SK-N-SH treated with all-trans-retinoic acid at 6 μM for 48 hours (cell line): ENCODE measurements at regions not wholly inside any gene's neighbourhood (a gene's known extent, or its start where the extent isn't known, plus 50 kb on each side); places are given as distances from the start of the nearest gene placed in this dataset.

ENCODE experiments used
- ARNTL ChIP-seq: fragments of 450-650 bp; formaldehyde crosslinking; IDR thresholded peaks from 2 replicates; pipeline ENCODE4 v1.5.0; 2020; ENCODE audit warnings: low read depth, mild to moderate bottlenecking, moderate library complexity, borderline replicate concordance
- ESRRG ChIP-seq: fragments of 250-450 bp; sonication (Bioruptor Pico); IDR thresholded peaks from 2 replicates; pipeline ENCODE4 v1.6.1; 2021; ENCODE audit warnings: mild to moderate bottlenecking
- RARB ChIP-seq: fragments of 250-450 bp; sonication (Bioruptor Pico); IDR thresholded peaks from 2 replicates; pipeline ENCODE4 v1.8.0; 2021; ENCODE audit warnings: mild to moderate bottlenecking, moderate library complexity
- TCF4 ChIP-seq: fragments of 250-450 bp; sonication (Bioruptor Pico); IDR thresholded peaks from 2 replicates; pipeline ENCODE4 v1.8.0; 2021; ENCODE audit warnings: mild to moderate bottlenecking, moderate library complexity, borderline replicate concordance

DNA sequence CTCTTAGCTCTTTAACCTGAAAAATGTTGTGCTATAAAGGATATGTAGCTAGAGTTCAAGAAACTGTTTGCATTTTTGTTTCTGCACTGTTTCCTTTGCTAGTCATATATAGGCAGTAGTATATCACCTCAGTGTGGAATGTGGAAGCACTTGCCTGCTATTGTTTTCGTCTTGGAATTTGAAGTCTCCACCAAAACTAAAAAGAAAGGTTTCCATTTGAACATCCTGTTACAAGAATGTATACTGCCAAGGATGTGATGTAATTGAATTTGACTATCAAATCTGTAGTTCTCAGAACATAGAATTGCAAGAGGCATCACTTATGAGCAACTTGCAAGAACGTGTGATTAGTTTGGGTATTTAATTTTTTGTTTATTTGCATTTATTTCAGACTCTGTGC lies 51.1 kb upstream of the MEOX2 start:
- TF ChIP-seq ARNTL (CRISPR knock-in tag) (no peak), ESRRG (no peak), TCF4 (CRISPR knock-in tag) (no peak), RARB (CRISPR knock-in tag) (no peak)
